Hepatocyte (in vitro differentiated cells): ENCODE measurements at regions not wholly inside any gene's neighbourhood (a gene's known extent, or its start where the extent isn't known, plus 50 kb on each side); places are given as distances from the start of the nearest gene placed in this dataset.

Source experiments
- DNase-seq: peaks from one replicate; pipeline ENCODE4 v3.0.0-alpha.2; 2016; ENCODE audit warnings: low spot score
- H2AFZ ChIP-seq: fragments of 200-600 bp; sonication (generic); 2 replicates; pipeline ENCODE4 v1.6.0; 2016; ENCODE audit warnings: antibody characterized with exemption, mild to moderate bottlenecking
- H3K27ac ChIP-seq: fragments of 200-600 bp; sonication (generic); 2 replicates; pipeline ENCODE4 v1.5.1; 2016; ENCODE audit warnings: mild to moderate bottlenecking
- H3K27me3 ChIP-seq: fragments of 200-600 bp; sonication (generic); 2 replicates; pipeline ENCODE4 v1.6.1; 2016
- H3K36me3 ChIP-seq: fragments of 200-600 bp; sonication (generic); replicated peaks from 2 replicates; pipeline ENCODE4 v1.5.1; 2016; ENCODE audit warnings: low read depth; ENCODE audit not compliant: insufficient read depth
- H3K4me1 ChIP-seq: fragments of 200-600 bp; sonication (generic); 2 replicates; pipeline ENCODE4 v1.5.1; 2016; ENCODE audit warnings: mild to moderate bottlenecking, moderate library complexity; ENCODE audit not compliant: insufficient read depth
- H3K4me2 ChIP-seq: fragments of 200-600 bp; sonication (generic); 2 replicates; pipeline ENCODE4 v1.6.0; 2016
- H3K4me3 ChIP-seq: fragments of 200-600 bp; sonication (generic); 2 replicates; pipeline ENCODE4 v1.5.1; 2016; ENCODE audit warnings: mild to moderate bottlenecking
- H3K79me2 ChIP-seq: fragments of 200-600 bp; sonication (generic); 2 replicates; pipeline ENCODE4 v1.6.0; 2017; ENCODE audit warnings: mild to moderate bottlenecking
- H3K9me2 ChIP-seq: fragments of 200-600 bp; sonication (generic); replicated peaks from 2 replicates; pipeline ENCODE4 v1.6.0; 2017; ENCODE audit warnings: mild to moderate bottlenecking; ENCODE audit not compliant: insufficient read depth
- H3K9me3 ChIP-seq: fragments of 200-600 bp; sonication (generic); 2 replicates; pipeline ENCODE4 v1.5.1; 2016; ENCODE audit warnings: low read depth, mild to moderate bottlenecking
- H4K20me1 ChIP-seq: fragments of 200-600 bp; sonication (generic); 2 replicates; pipeline ENCODE4 v1.6.0; 2016; ENCODE audit warnings: mild to moderate bottlenecking; ENCODE audit not compliant: insufficient read depth, poor library complexity, severe bottlenecking
- CTCF ChIP-seq: fragments of 200-600 bp; sonication (generic); IDR thresholded peaks from 2 replicates; pipeline ENCODE4 v1.5.1; 2016; ENCODE audit warnings: antibody characterized with exemption, mild to moderate bottlenecking; ENCODE audit not compliant: poor library complexity
- EZH2 ChIP-seq: fragments of 200-600 bp; sonication (generic); IDR thresholded peaks from 2 replicates; pipeline ENCODE4 v1.6.1; 2016; ENCODE audit warnings: antibody characterized with exemption, mild to moderate bottlenecking, borderline replicate concordance
- EZH2phosphoT487 ChIP-seq: fragments of 200-600 bp; sonication (generic); IDR thresholded peaks from one replicate; pipeline ENCODE4 v1.6.1; 2018; ENCODE audit warnings: antibody characterized with exemption, mild to moderate bottlenecking, low read depth, moderate library complexity; ENCODE audit not compliant: unreplicated experiment, severe bottlenecking
- WGBS: methylation state at CpG from one replicate; pipeline ENCODE4 v1.1.6; 2016; ENCODE audit warnings: low lambda C conversion rate; ENCODE audit errors: missing lambda C conversion rate; 5-methylcytosine and 5-hydroxymethylcytosine counted together

- no peak overlapping the region for H3K27ac ChIP-seq
- H3K4me1 ChIP-seq: no peaks in the 10 kb centered on the region
- no peak for DNase-seq
- WGBS: 38% methylated on average over 2 of the region's 2 CpGs
- no peaks in the 10 kb centered on the region for H3K36me3 ChIP-seq
- H3K79me2 ChIP-seq: no peaks in the 10 kb centered on the region
- no peaks in the 10 kb centered on the region for H3K9me2 ChIP-seq
- no peak overlapping the region for H3K4me2 ChIP-seq
- H3K4me3 ChIP-seq: no peak overlapping the region
- no peaks in the 10 kb centered on the region for H3K9me3 ChIP-seq
- H2AFZ ChIP-seq: no peak overlapping the region
- no peaks in the 10 kb centered on the region for H3K27me3 ChIP-seq
- TF ChIP-seq EZH2phosphoT487: no peak
- TF ChIP-seq EZH2: no peak
- TF ChIP-seq CTCF: no peak
- no peaks in the 10 kb centered on the region for H4K20me1 ChIP-seq
Observed at GRCh38 chr6:49269190-49269589, 193.9 kb downstream of the MMUT start.

GRCh38 chr6:49264909-49265308 is 198.1 kb downstream of the MMUT start:
- TF ChIP-seq CTCF (no peak), EZH2phosphoT487 (no peak), EZH2 (no peak)
- Histone ChIP-seq H3K4me2 (no peak overlapping the region), H3K4me1 (no peaks in the 10 kb centered on the region), H3K27me3 (no peaks in the 10 kb centered on the region), H3K4me3 (no peak overlapping the region), H3K9me2 (no peaks in the 10 kb centered on the region), H4K20me1 (no peaks in the 10 kb centered on the region), H2AFZ (no peak overlapping the region), H3K9me3 (no peaks in the 10 kb centered on the region), H3K36me3 (no peaks in the 10 kb centered on the region), H3K79me2 (no peaks in the 10 kb centered on the region), H3K27ac (no peak overlapping the region)
- 85% methylated on average over 8 of the region's 8 CpGs for WGBS
- no peak for DNase-seq

- Histone ChIP-seq H3K9me2 (no peaks in the 10 kb centered on the region), H3K79me2 (no peaks in the 10 kb centered on the region), H3K4me2 (no peak overlapping the region), H3K4me3 (no peak overlapping the region), H3K27me3 (no peaks in the 10 kb centered on the region), H3K4me1 (no peaks in the 10 kb centered on the region), H3K27ac (no peak overlapping the region), H3K9me3 (no peaks in the 10 kb centered on the region), H4K20me1 (no peaks in the 10 kb centered on the region), H2AFZ (no peak overlapping the region), H3K36me3 (no peaks in the 10 kb centered on the region)
- WGBS: 77% methylated on average over 7 of the region's 7 CpGs
- TF ChIP-seq EZH2 (no peak), EZH2phosphoT487 (no peak), CTCF (no peak)
- DNase-seq: no peak
Observed at GRCh38 chr6:49264496-49264895, 198.6 kb downstream of the MMUT start.

- Histone ChIP-seq H3K4me3 (no peak overlapping the region), H3K4me2 (no peak overlapping the region), H3K36me3 (no peaks in the 10 kb centered on the region), H4K20me1 (no peaks in the 10 kb centered on the region), H3K27ac (no peak overlapping the region), H3K79me2 (no peaks in the 10 kb centered on the region), H3K9me2 (no peaks in the 10 kb centered on the region), H3K4me1 (no peaks in the 10 kb centered on the region), H3K9me3 (no peaks in the 10 kb centered on the region), H3K27me3 (no peaks in the 10 kb centered on the region), H2AFZ (no peak overlapping the region)
- DNase-seq: no peak
- no peak for TF ChIP-seq CTCF
- no peak for TF ChIP-seq EZH2phosphoT487
- no peak for TF ChIP-seq EZH2
- WGBS: 49% methylated on average over 3 of the region's 3 CpGs
Observed at GRCh38 chr6:49257549-49257948, 205.5 kb downstream of the MMUT start.
